Activated T-cell treated with anti-CD3 and anti-CD28 coated beads for 1 hour (primary cell): ENCODE measurements at regions not wholly inside any gene's neighbourhood (a gene's known extent, or its start where the extent isn't known, plus 50 kb on each side); places are given as distances from the start of the nearest gene placed in this dataset.

Source experiments
- DNase-seq: peaks from one replicate; pipeline ENCODE4 v3.0.0-alpha.2; 2020; ENCODE audit warnings: low read depth

DNA sequence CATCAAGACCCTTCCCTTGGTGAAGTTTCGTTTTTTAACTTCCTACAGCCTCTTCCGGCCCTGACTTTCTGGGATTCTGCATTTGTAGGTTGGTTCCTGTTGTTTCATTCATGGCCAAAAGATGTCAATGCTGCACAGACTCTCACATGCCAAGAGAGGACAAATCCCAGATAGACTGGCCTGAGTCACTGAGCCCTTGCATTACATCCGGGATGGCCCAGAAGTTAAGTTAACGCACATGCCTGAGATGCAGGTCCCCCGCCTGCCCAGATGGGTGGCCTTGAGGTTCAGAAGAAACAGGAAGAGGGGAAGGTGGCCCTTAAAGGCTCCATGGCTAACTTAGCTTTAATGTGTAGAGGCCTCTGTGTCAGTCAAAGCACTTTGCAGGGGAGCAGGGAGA is 51.6 kb upstream of the SRGAP3 start:
- no peak for DNase-seq

DNA sequence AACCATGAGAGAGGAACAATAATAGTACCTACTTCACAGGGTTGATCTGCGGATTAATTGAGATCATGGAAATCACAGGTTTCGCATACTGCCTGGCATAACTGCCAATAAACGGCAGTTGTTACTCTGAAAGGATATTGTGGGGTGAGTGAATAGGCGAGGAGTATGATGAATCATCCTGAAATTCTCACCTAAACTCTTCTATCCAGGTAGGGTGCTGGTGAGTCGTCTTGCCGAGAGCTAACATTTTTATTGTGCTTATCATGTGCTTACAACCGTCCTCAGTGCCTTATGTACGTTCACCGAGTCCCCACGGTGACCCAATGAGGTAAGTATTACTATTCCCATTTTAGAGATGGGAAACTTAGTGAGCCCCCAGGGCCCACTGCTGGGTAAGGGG is 52.4 kb upstream of the SRGAP3 start:
- DNase-seq: no peak

DNA sequence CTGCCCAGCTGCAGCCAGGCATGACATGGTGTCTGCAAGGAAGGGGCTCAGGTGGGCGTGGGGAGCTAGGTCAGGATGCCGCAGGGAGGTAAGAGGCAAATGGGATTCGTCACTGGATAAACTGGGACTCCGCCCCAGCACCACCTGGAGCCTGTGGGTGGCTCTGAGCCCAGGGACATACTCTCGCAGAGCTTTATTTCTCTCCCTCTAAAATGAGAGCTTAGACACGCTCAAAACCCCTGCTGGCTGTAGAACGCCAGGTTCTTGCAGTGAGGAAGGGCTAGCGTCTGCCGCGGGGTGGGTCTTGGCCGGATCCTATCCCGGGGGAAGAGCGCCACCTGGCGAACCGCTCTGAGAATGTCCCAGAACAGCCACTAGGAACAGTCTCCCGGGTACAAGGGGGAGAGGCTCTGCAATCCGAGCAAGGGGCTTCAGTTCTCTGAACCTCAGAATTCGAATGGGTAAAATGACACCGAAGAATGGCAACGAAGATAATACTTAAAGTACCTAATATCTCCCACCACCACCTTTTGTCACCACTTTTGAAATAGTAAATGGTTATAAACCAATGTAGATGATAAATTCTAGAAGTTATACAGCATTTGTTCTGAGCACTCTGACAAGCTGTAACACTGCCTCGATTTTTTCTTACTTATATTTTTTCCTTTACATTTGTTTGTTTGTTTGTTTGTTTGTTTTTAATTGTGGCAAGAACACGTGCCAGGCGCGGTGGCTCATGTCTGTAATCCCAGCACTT is 53.2 kb upstream of the SRGAP3 start:
- DNase-seq: peak; percentile 73

DNA sequence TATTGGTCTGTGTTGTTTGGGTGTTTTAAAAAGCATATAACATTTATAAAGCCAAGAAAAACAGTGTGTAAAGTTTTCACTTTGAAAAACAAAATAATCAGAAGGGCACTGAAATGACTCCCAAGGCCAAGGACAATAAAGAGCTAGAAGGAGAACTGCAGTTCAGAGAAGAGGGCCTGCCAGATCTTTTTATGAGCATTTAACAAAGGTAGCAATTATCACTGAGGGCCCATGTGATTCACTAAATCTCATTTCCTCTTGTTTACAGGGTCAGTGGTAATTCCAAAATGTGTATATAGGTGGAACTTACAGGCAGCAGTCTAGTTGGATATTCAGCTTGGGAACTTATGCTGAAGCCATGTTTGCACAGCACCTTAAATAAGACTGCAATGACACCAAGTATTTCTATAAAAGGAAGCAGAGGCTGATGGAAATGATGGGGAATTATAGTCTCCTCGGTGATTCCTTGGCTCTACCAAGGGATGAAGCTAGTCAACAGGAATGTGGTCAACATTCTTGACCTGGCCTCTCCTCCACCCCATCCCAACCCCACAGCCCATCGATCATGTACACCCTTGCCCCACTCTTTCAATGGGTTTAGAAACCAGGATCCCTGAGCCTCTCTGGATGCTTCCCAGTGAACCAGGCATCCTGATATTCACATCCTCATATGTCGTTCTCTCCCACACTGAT is 54.4 kb upstream of the THUMPD3 start:
- no peak for DNase-seq

DNA sequence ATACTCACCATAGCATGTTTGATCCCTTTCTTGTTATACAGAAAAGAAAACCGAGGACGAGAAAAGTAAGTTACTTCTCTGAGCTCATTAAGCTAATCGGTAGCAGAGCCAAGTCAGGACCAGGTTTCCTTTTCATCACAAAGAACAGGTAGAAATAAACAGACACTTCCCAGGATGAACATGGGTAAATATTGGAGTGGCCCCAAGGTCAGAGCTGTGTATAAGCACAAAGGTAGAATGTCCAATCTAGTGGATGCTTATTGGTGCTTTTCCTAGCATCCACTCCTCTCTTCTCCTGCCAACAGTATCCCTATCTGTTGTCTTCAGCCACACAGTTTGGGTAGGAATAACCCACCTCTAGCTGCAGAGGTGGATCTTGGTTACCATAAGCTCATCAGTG is 52.8 kb upstream of the THUMPD3 start:
- DNase-seq: no peak

DNA sequence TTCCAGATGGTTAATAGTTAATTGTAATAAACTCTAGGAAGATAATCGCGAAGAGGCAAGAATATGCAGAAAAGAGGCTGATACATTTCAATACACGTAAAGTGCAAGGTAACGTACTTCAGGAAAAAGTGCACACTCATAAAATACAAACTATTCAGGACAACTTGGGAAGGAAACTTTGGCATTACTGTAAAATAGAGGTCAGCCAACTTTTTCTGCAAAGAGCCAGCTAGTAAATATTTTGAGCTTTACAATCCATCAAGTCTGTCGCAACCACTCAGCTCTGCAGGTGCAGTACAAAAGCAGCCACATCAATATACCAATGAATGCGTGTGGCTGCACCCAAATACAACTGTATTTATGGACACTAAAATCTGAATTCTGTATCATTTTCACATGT is 51.6 kb upstream of the THUMPD3 start:
- DNase-seq: no peak
